UCSD-AML1 (cell line): ENCODE measurements at regions not wholly inside any gene's neighbourhood (a gene's known extent, or its start where the extent isn't known, plus 50 kb on each side); places are given as distances from the start of the nearest gene placed in this dataset.
A peak's percentile ranks its signal among the peaks of the same experiment; 100 is the strongest.

Experiments used
- DNase-seq: peaks from one replicate; lab custom pipeline; 2025; ENCODE audit not compliant: unreplicated experiment; lab: John Stamatoyannopoulos, UW

DNA sequence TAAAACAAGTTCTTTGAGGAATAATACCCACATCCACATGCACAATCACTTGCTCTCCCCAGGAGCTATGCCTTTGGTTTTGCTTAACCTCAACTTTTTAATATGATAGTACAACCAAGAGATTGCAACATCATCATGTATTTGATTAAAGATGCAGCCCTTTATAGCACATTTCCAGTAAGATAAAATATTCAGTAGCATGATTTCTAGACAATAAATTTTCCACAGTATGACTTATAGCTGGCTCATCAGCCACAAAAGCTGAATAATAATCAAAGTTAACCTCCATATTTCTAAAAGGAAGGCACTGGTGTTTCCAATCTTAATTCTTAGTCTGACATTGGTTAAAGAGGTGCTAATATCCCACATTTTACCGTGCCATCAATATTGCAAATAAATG lies 622.5 kb downstream of the TBL1XR1 start:
- DNase-seq: no peak

- no peak for DNase-seq
Measured at GRCh38 chr3:176571926-176572325, 625.4 kb downstream of the TBL1XR1 start.

- DNase-seq: no peak
Measured at GRCh38 chr3:176570992-176571391, 626.3 kb downstream of the TBL1XR1 start.

GRCh38 chr3:176568189-176568588 lies 629.1 kb downstream of the TBL1XR1 start:
- no peak for DNase-seq

- DNase-seq: no peak
Measured at GRCh38 chr3:176566757-176567156, 630.5 kb downstream of the TBL1XR1 start.

GRCh38 chr3:176562331-176562730 lies 635.0 kb downstream of the TBL1XR1 start:
- no peak for DNase-seq

- DNase-seq: no peak
Measured at GRCh38 chr3:176561826-176562225, 635.5 kb downstream of the TBL1XR1 start.

DNA sequence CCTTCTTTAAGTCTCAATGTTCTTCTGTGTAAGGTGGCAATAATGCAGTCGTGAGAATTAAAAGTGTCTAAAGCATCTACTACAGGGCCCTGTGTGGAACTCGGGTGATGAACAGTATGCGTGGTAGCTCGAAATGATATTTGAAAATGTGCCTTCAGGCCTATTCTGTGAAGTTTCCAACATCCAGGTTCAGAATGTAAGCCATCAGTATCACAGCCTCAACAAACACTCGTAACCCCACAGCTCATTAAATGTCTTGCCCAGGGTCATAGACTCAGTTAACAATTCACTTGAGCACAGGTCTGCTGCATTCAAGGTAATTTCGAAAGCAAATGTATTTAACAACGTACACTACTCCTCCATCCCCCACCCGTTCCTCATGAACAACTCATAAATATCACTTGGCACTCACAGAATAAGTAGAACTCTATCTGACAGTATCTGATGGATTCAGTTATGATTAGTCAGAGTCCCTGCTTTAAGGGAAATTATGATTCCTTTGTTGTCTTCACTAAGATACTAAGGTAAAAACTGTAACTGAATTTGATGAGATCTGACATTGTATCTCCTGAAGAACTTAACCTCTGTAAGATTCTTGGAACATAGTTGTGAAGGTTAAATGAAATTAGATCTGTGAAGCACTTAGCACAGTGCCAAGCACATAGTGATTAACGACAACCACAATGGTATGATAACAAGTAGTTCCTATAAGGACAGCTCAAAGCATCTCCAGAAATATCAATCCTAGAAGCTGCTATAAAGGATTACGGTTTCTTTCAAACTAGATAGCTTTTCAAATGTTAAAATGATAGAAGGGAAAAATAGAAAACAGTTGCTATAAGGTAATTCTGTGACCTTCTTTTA lies 642.3 kb downstream of the TBL1XR1 start:
- DNase-seq: no peak

DNA sequence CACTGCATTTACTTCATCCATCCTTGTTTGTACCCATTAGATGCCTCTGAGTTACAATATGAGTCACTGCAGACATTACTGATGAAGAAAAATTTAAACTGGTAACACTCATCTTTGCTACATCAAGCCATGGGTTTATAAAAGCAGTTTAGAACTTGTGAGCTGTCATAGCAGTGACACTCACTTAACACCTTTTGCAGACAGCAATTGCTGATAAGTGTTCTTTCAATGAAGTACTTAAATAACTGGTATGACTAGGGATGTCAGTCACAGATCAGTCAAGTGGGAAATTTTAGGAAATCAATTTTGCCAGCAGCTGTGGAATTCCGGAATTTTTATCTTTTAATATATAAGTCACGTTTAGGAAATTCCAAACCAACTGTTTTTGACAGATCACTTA lies 643.0 kb downstream of the TBL1XR1 start:
- DNase-seq: no peak

- DNase-seq: no peak
Measured at GRCh38 chr3:176526942-176527341, 670.3 kb downstream of the TBL1XR1 start.

- no peak for DNase-seq
Measured at GRCh38 chr3:176526225-176526624, 671.1 kb downstream of the TBL1XR1 start.

GRCh38 chr3:176523114-176523513 lies 674.2 kb downstream of the TBL1XR1 start:
- no peak for DNase-seq

- DNase-seq: no peak
Measured at GRCh38 chr3:176522436-176522835, 674.8 kb downstream of the TBL1XR1 start.

- DNase-seq: no peak
Measured at GRCh38 chr3:176521531-176522175, 675.6 kb downstream of the TBL1XR1 start.

GRCh38 chr3:176514297-176514696 lies 683.0 kb downstream of the TBL1XR1 start:
- peak; percentile 33 for DNase-seq

- no peak for DNase-seq
Measured at GRCh38 chr3:176513604-176514003, 683.7 kb downstream of the TBL1XR1 start.

- DNase-seq: no peak
Measured at GRCh38 chr3:176512037-176512436, 685.2 kb downstream of the TBL1XR1 start.

DNA sequence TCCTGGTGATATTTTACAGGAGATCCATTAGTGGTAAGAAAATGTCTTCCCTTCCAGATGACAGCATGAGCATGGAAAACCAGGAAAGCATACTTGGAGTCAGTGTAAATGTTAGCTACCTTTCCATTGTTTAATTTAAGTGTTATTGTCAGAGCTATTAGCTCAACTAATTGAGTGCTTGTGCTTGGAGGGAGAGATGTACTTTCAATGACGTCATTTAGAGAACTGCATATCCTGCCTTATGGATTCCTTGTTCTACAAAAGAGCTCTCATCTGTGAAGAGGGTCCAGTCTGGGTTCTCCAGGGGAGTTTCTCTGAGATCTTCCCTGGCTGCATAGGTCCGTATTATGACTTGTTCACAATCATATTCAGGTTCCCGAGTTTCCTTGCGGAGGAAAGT lies 687.2 kb downstream of the TBL1XR1 start:
- DNase-seq: no peak

GRCh38 chr3:176505878-176506621 lies 691.2 kb downstream of the TBL1XR1 start:
- no peak for DNase-seq

DNA sequence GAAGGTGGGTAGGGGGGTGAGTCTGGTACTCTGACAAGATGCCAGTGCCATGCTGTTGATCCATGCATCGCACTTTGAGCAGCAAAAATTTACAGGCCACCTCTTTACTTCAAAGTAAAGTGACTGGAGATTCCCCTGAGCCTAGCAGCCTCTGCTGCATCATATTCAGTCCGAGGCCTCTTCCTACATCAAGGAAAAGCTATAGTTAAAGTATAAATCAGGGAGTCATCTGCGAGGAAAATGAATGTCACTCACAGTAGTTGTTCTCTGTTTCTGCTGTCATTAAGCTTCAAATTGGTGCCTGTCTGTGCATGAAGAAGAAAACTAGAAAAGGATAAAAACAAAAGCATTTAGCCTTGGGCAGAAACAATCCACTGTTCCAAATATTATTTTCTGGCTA lies 706.2 kb downstream of the TBL1XR1 start:
- DNase-seq: no peak

- DNase-seq: no peak
Measured at GRCh38 chr3:176490357-176490756, 706.9 kb downstream of the TBL1XR1 start.

GRCh38 chr3:176479248-176479647 lies 718.0 kb downstream of the TBL1XR1 start:
- DNase-seq: no peak
